Gastrocnemius medialis (tissue), 4 donors: ENCODE measurements at regions not wholly inside any gene's neighbourhood (a gene's known extent, or its start where the extent isn't known, plus 50 kb on each side); places are given as distances from the start of the nearest gene placed in this dataset.

ENCODE experiments used
- CTCF ChIP-seq, 5 experiments: fragments of 450-650 bp in 3 of 5; fragments of 200-600 bp in 2 of 5; sonication (generic) in 2 of 5; IDR thresholded peaks in 4 of 5; conservative IDR thresholded peaks in 1 of 5; 1 replicate in 4 of 5; 2 replicates in 1 of 5; pipeline ENCODE4 v1.5.1; 2016 to 2019; ENCODE audit warnings: antibody characterized with exemption in 5 of 5, mild to moderate bottlenecking in 3 of 5, moderate library complexity in 3 of 5
- POLR2A ChIP-seq, 2 donors: fragments of 450-650 bp; IDR thresholded peaks; one replicate each; pipeline ENCODE4 v1.6.1; 2017; ENCODE audit warnings: antibody characterized with exemption in 2 of 2, mild to moderate bottlenecking in 2 of 2, moderate library complexity in 2 of 2

DNA sequence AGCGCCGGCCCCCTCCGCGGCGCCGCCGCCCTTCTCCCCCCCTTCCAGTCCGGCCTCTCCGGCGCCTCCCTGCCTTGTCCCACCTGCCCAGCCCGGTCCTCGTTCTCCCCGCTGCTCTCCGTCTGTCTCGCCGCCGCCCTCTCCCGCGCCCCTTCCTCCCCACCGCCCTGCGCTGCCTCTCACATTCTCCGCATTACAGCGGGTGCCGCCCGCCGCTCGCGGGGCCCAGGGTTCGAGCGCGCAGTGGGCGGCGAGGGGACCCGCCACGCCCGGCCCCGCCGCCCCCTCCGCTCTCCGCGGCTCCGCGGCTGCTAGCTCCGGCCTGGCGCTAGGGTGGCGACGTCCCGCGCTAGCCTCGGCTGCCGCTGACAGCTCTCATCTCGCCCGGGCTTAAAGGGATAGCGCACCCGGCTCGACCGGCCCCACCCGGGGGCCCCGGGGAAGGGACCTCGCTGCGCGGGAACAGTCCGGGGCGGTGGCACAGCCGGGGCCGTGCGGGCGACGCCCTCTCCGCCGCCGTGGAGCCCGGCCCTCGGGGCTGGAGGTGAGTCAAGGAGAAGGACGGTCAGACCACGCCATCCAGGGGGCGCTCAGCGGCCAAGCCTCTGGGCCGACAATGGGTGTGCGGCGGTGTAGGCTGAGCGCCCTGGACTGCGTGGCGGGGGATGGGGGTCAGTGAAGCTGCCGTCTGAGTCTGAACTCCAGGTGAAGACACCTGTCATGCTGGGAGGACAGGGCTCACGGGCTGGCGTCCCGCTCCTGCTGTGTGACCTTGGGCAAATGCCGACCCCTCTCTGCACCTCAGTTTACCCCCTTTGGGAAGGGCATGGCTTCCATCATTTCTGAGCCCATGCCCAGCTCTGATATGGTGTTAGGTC lies 187.4 kb upstream of the LINGO1 start:
- TF ChIP-seq POLR2A (IDR thresholded peaks at IDR 0.05) (no peak), CTCF (IDR thresholded peaks at IDR 0.05 in 4 of 5, conservative IDR thresholded peaks at IDR 0.05 in 1 of 5) (no peak)
